HG03039 (cell line): ENCODE measurements at regions not wholly inside any gene's neighbourhood (a gene's known extent, or its start where the extent isn't known, plus 50 kb on each side); places are given as distances from the start of the nearest gene placed in this dataset.

Experiments used
- ATAC-seq: cut with Tn5 transposase; IDR thresholded peaks from one replicate; pipeline ENCODE4 v1.9.1; 2021; ENCODE audit warnings: mild to moderate bottlenecking, moderate library complexity; ENCODE audit not compliant: unreplicated experiment

GRCh38 chr2:168338803-168339437 lies 91.5 kb upstream of the STK39 start:
- ATAC-seq = no peak

GRCh38 chr2:168340931-168341330 lies 93.5 kb upstream of the STK39 start:
- ATAC-seq = no peak

GRCh38 chr2:168343586-168343985 lies 96.2 kb upstream of the STK39 start:
- no peak for ATAC-seq

GRCh38 chr2:168344706-168345105 lies 97.3 kb upstream of the STK39 start:
- ATAC-seq = no peak

GRCh38 chr2:168345601-168346000 lies 98.2 kb upstream of the STK39 start:
- ATAC-seq = no peak

- ATAC-seq = peak; percentile 72
Measured at GRCh38 chr2:168346725-168347477, 99.5 kb upstream of the STK39 start.

GRCh38 chr2:168348076-168348475 lies 100.7 kb upstream of the STK39 start:
- no peak for ATAC-seq

- ATAC-seq = no peak
Measured at GRCh38 chr2:168350380-168350779, 103.0 kb upstream of the STK39 start.

- ATAC-seq = no peak
Measured at GRCh38 chr2:168353251-168353650, 102.8 kb upstream of the CERS6 start.

GRCh38 chr2:168354499-168354898 lies 101.6 kb upstream of the CERS6 start:
- no peak for ATAC-seq

GRCh38 chr2:168355121-168355520 lies 101.0 kb upstream of the CERS6 start:
- ATAC-seq = no peak

GRCh38 chr2:168355779-168356476 lies 100.1 kb upstream of the CERS6 start:
- ATAC-seq = no peak

GRCh38 chr2:168356477-168356835 lies 99.6 kb upstream of the CERS6 start:
- no peak for ATAC-seq

- no peak for ATAC-seq
Measured at GRCh38 chr2:168357797-168358472, 98.1 kb upstream of the CERS6 start.

GRCh38 chr2:168359082-168359481 lies 97.0 kb upstream of the CERS6 start:
- ATAC-seq = no peak

GRCh38 chr2:168363347-168364092 lies 92.6 kb upstream of the CERS6 start:
- no peak for ATAC-seq

- ATAC-seq = no peak
Measured at GRCh38 chr2:168365094-168365621, 90.9 kb upstream of the CERS6 start.

GRCh38 chr2:168369031-168369430 lies 87.0 kb upstream of the CERS6 start:
- ATAC-seq = no peak

- peak; percentile 65 for ATAC-seq
Measured at GRCh38 chr2:168371273-168372019, 84.6 kb upstream of the CERS6 start.

GRCh38 chr2:168373468-168373867 lies 82.6 kb upstream of the CERS6 start:
- no peak for ATAC-seq
